Muscle layer of duodenum (tissue), 2 donors: ENCODE measurements at regions not wholly inside any gene's neighbourhood (a gene's known extent, or its start where the extent isn't known, plus 50 kb on each side); places are given as distances from the start of the nearest gene placed in this dataset.

ENCODE experiments used
- H3K27ac ChIP-seq: one replicate; pipeline ENCODE4 v1.7.0; 2013; ENCODE audit warnings: mild to moderate bottlenecking, low read length
- H3K27me3 ChIP-seq: one replicate; pipeline ENCODE4 v1.7.0; 2013; ENCODE audit warnings: low read depth, mild to moderate bottlenecking, control low read depth, low read length
- H3K36me3 ChIP-seq, 2 donors: one replicate each; pipeline ENCODE4 v1.7.0; 2013; ENCODE audit warnings: low read length in 2 of 2, control low read depth in 1 of 2, mild to moderate bottlenecking in 1 of 2; ENCODE audit not compliant: insufficient read depth in 2 of 2, control insufficient read depth in 1 of 2
- H3K4me1 ChIP-seq, 2 donors: one replicate each; pipeline ENCODE4 v1.7.0; 2013; ENCODE audit warnings: low read length in 2 of 2, mild to moderate bottlenecking in 2 of 2, control low read depth in 1 of 2, moderate library complexity in 1 of 2; ENCODE audit not compliant: insufficient read depth in 2 of 2, control insufficient read depth in 1 of 2
- H3K4me3 ChIP-seq, 2 donors: one replicate each; pipeline ENCODE4 v1.7.0; 2013; ENCODE audit warnings: low read length in 2 of 2, low read depth in 1 of 2, mild to moderate bottlenecking in 1 of 2
- H3K9me3 ChIP-seq, 2 donors: one replicate each; pipeline ENCODE4 v1.7.0; 2013; ENCODE audit warnings: low read length in 2 of 2, control low read depth in 1 of 2, mild to moderate bottlenecking in 1 of 2; ENCODE audit not compliant: control insufficient read depth in 1 of 2
- donor health status: healthy.

GRCh38 chr4:82216219-82216618 lies 157.6 kb downstream of the HNRNPD start:
- H3K27me3 ChIP-seq, result no peaks in the 10 kb centered on the region
- H3K4me1 ChIP-seq, result no peaks in the 10 kb centered on the region
- no peak overlapping the region for H3K4me3 ChIP-seq
- no peak overlapping the region for H3K27ac ChIP-seq
- H3K36me3 ChIP-seq, result no peaks in the 10 kb centered on the region
- H3K9me3 ChIP-seq, result no peaks in the 10 kb centered on the region

DNA sequence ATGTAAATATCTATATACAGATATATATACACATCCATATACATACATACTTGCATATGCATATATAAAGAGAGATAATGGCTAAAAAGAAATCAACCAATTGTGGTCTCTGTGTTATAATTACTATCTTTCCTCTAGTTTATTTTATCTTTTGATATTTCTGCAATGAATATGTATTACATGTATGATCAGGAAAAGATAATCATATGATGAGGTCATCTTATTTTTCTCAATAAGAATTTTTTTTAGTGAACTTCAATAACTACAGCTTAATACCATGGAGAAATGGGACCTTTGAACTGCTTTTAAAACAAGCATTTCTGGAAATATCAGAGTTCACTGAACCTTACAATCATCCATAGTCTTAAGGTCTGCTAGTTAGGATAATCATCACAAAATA lies 158.0 kb downstream of the HNRNPD start:
- Histone ChIP-seq H3K27me3 (no peaks in the 10 kb centered on the region), H3K4me3 (no peak overlapping the region), H3K4me1 (no peaks in the 10 kb centered on the region), H3K36me3 (no peaks in the 10 kb centered on the region), H3K9me3 (no peaks in the 10 kb centered on the region), H3K27ac (no peak overlapping the region)

GRCh38 chr4:82215039-82215438 lies 158.8 kb downstream of the HNRNPD start:
- H3K4me3 ChIP-seq, result no peak overlapping the region
- no peaks in the 10 kb centered on the region for H3K27me3 ChIP-seq
- H3K4me1 ChIP-seq, result no peaks in the 10 kb centered on the region
- H3K9me3 ChIP-seq, result no peaks in the 10 kb centered on the region
- no peak overlapping the region for H3K27ac ChIP-seq
- H3K36me3 ChIP-seq, result no peaks in the 10 kb centered on the region

DNA sequence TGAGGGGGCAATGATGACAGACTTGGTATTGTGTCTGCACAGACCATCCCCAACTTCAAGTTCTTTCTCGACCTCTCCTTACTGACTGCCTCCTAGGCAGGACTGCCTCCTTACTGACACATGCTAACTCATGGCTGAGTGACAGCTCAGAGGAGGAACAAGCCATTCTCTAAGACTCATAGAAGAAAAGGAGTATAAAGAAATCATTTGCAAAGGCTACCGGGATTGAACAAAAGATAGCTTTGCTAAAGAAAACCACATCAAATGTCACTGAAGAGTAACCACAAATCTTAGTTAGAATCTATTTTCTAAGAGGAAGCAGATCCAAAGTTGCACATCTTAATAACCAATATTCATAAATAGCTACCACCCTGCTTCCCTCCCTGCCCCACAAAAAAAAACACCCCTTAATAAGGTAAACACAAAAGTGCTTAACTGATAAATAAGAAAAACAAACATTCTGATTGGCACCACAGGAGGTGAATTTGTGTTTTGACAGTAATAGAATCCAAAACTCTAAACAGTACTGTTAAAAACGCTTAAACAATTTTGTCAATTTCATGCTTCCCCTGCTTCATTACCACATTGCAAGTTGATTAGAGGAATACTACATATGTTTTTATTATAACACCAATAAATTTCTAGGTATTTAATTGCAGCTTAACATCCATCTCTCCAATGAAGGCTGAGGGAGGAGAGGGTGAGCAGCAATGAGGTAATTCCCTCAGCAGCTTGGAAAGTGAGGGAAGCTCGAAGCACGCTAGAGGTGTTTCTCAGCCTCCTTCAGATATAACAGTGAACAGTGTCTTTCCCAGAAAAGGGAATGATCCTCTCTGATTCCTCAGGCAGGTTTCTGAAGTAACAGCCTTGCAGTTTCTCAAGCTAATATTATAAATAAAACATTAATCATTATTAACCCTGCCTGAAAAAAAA lies 160.0 kb downstream of the HNRNPD start:
- Histone ChIP-seq H3K27me3 (no peaks in the 10 kb centered on the region), H3K4me1 (no peaks in the 10 kb centered on the region), H3K27ac (no peak overlapping the region), H3K4me3 (no peak overlapping the region), H3K9me3 (no peaks in the 10 kb centered on the region), H3K36me3 (no peaks in the 10 kb centered on the region)

DNA sequence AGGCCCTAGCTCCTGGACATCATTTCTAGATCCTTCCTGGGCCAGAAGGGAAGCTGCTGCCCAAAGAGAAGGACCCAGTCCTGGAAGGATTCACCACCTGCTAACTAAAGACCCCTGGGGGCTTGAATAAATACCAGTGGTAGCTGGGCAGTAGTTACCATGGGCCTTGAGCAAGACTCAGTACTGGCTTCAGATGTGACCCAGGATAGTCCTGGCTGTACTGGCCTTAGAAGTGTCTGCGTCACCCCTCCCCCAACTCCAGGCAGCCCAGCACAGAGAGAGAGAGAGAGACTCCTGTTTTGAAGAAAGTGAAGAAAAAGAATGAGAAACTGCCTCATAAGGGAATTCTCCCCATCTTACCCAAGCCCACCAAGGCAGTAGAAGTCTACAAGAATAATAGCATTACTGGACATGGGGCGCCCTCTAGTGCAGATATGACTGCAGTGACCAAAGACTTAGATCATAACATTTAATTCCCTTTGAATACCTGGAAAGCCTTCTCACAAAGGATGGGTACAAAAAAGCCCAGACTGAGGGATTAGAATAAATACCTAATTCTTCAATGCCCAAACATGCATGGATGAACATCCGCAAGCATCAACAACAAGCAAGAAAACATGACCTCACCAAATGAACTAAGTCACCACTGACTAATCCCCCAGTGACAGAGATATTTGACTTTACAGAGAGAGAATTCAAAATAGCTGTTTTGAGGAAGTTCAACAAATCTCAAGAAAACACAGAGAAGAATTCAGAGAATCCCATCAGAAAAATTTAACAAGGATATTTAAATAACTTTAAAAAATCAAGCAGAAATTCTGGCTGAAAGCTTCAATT lies 171.8 kb downstream of the HNRNPD start:
- no peaks in the 10 kb centered on the region for H3K36me3 ChIP-seq
- H3K4me3 ChIP-seq, result no peak overlapping the region
- H3K9me3 ChIP-seq, result no peaks in the 10 kb centered on the region
- H3K27me3 ChIP-seq, result no peaks in the 10 kb centered on the region
- H3K27ac ChIP-seq, result no peak overlapping the region
- peaks cover 0 to 7% of the 10 kb centered on the region in 2 donors for H3K4me1 ChIP-seq

GRCh38 chr4:82201303-82201702 lies 172.5 kb downstream of the HNRNPD start:
- Histone ChIP-seq H3K27ac (no peak overlapping the region), H3K4me1 (peaks cover 0 to 7% of the 10 kb centered on the region in 2 donors), H3K4me3 (no peak overlapping the region), H3K36me3 (no peaks in the 10 kb centered on the region), H3K27me3 (no peaks in the 10 kb centered on the region), H3K9me3 (no peaks in the 10 kb centered on the region)

DNA sequence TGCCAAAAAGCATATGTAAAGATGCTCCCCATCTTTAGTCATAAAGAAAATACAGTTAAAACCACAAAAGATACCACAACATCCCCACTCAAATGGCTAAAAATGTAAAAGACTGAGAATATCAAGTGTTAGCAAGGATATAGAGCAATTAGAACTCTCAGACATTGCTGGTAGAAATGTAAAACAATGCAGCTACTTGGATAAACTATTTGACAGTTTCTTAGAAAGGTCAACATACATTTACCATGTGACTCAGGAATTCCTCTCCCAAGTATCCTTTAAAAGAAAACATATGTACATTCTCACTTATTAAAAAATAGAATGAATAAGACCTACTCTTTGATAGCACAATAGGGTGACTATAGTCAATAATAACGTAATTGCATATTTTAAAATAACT lies 173.7 kb downstream of the HNRNPD start:
- Histone ChIP-seq H3K27ac (no peak overlapping the region), H3K4me1 (peaks cover 0 to 7% of the 10 kb centered on the region in 2 donors), H3K9me3 (no peaks in the 10 kb centered on the region), H3K36me3 (no peaks in the 10 kb centered on the region), H3K4me3 (no peak overlapping the region), H3K27me3 (no peaks in the 10 kb centered on the region)

DNA sequence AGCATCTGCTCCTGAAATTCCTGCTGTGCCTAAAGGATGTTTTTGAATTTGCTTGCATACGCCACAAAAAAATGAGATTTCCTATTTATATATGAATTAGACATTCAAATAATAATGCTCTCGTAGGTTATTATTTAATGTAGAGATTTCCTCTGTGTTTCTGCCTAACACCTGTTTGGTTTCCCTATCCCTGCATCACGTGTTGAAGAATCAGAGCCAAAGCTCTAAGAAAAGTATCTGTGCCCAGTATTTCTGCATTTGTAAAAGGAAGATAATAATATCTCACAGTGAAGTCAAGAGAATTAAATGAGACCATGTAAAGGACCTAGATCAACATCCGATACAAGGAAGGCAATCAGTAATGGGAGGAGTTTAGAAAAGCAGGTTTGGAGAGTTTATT lies 179.5 kb downstream of the HNRNPD start:
- Histone ChIP-seq H3K27me3 (no peaks in the 10 kb centered on the region), H3K27ac (no peak overlapping the region), H3K9me3 (no peaks in the 10 kb centered on the region), H3K4me1 (no peaks in the 10 kb centered on the region), H3K36me3 (no peaks in the 10 kb centered on the region), H3K4me3 (no peak overlapping the region)

DNA sequence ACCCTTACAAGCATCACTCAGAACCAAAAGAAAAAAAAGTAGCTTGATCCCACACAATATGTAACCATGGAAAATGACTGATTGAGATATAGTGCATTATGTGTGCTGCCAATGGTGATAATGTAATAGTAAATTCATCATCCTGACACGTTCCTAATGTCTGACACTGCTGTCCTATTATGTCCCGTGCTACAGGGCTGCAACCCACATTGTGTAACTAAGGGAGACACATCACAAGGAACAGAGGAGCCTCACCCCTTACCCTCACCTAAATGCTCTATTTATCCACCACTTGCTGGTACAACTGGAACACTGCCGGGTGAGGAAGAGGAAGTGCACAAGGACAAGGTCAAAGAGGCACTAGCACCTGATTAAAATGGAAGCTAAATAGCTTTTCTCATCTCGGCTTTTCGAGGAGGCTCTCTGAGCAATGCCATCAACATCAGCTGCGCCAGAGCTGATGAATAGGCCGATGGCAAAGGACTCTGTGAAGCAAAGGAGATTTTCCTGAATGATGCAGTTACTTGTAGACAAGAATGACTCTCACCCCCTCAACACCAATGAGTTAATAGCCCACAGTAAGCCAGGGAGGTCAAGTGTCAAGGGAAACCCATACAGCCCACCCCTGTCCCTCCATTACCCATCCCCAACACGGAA lies 181.6 kb downstream of the HNRNPD start:
- no peak overlapping the region for H3K4me3 ChIP-seq
- no peaks in the 10 kb centered on the region for H3K4me1 ChIP-seq
- no peaks in the 10 kb centered on the region for H3K9me3 ChIP-seq
- H3K27ac ChIP-seq, result no peak overlapping the region
- no peaks in the 10 kb centered on the region for H3K36me3 ChIP-seq
- no peaks in the 10 kb centered on the region for H3K27me3 ChIP-seq

DNA sequence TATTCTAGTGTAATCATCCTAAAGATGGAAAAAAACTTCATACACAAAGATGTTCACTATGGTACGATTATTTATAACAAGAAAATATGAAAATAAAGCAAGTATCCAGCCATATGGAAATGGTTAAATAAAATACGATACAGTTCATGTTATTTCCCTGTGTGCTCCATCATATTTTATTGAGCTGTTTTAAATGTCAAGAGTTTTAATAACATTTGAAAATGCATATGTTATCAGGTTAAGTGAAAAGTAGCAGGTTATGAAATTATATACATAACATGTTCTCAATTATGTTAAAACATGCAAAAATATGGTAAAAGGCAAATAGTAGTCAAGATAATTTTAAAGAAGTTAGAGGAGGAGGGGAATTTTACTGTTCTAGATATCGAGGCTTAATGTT lies 192.0 kb downstream of the HNRNPD start:
- no peaks in the 10 kb centered on the region for H3K36me3 ChIP-seq
- no peaks in the 10 kb centered on the region for H3K27me3 ChIP-seq
- no peak overlapping the region for H3K27ac ChIP-seq
- H3K4me1 ChIP-seq, result no peaks in the 10 kb centered on the region
- no peak overlapping the region for H3K4me3 ChIP-seq
- H3K9me3 ChIP-seq, result no peaks in the 10 kb centered on the region

DNA sequence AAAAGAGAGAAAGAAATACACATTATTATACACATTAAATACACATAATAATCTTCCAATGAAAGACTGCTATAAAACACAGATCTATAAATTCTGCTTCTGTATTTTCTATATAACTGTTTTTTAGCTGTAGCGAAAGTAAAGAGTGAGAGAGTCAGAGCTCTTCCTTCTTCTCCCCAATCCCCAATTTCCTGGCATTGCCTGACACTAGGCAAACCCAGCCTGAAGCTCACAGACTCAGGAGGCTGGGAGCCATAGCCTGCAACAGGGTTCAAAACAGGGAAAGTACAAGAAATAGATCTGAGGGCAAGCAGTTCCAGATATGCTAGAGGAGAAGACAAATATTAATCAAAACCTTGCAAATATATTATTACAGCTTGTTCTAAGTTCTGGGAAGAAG lies 201.6 kb downstream of the HNRNPD start:
- Histone ChIP-seq H3K4me1 (no peaks in the 10 kb centered on the region), H3K9me3 (peaks cover 0 to 6% of the 10 kb centered on the region in 2 donors), H3K27ac (no peak overlapping the region), H3K36me3 (no peaks in the 10 kb centered on the region), H3K27me3 (no peaks in the 10 kb centered on the region), H3K4me3 (no peak overlapping the region)
